IMR-90 (cell line): ENCODE measurements at regions not wholly inside any gene's neighbourhood (a gene's known extent, or its start where the extent isn't known, plus 50 kb on each side); places are given as distances from the start of the nearest gene placed in this dataset.

Experiments used
- CEBPB ChIP-seq: IDR thresholded peaks from 2 replicates; pipeline ENCODE4 v1.6.1; 2012; ENCODE audit warnings: low read depth, low read length, improper control_type of control experiment
- CHD1 ChIP-seq: IDR thresholded peaks from 2 replicates; pipeline ENCODE4 v1.6.1; 2012; ENCODE audit warnings: low read depth, low read length, improper control_type of control experiment
- FOS ChIP-seq: fragments of 150-350 bp; IDR thresholded peaks from 2 replicates; pipeline ENCODE4 v1.6.1; 2016; ENCODE audit warnings: low read depth, low read length
- MAFK ChIP-seq: IDR thresholded peaks from 2 replicates; pipeline ENCODE4 v1.6.1; 2012; ENCODE audit warnings: low read depth, low read length, improper control_type of control experiment
- MAZ ChIP-seq: IDR thresholded peaks from 2 replicates; pipeline ENCODE4 v1.6.1; 2012; ENCODE audit warnings: low read depth, mild to moderate bottlenecking, low read length, improper control_type of control experiment, moderate library complexity, borderline replicate concordance
- MXI1 ChIP-seq: IDR thresholded peaks from 2 replicates; pipeline ENCODE4 v1.6.1; 2012; ENCODE audit warnings: low read depth, mild to moderate bottlenecking, low read length, moderate library complexity, borderline replicate concordance
- POLR2A ChIP-seq: IDR thresholded peaks from 2 replicates; pipeline ENCODE4 v1.6.1; 2012; ENCODE audit warnings: mild to moderate bottlenecking, low read depth, low read length
- RAD21 ChIP-seq: IDR thresholded peaks from 2 replicates; pipeline ENCODE4 v1.6.1; 2012; ENCODE audit warnings: low read length, improper control_type of control experiment
- RCOR1 ChIP-seq: IDR thresholded peaks from 2 replicates; pipeline ENCODE4 v1.6.1; 2012; ENCODE audit warnings: mild to moderate bottlenecking, low read length, improper control_type of control experiment; ENCODE audit not compliant: insufficient replicate concordance
- RFX5 ChIP-seq: IDR thresholded peaks from 2 replicates; pipeline ENCODE4 v1.8.0; 2012; ENCODE audit warnings: low read depth, mild to moderate bottlenecking, low read length, moderate library complexity
- SMC3 ChIP-seq: fragments of 150-350 bp; IDR thresholded peaks from 2 replicates; pipeline ENCODE4 v1.6.1; 2016; ENCODE audit warnings: low read depth, mild to moderate bottlenecking, antibody characterized with exemption, low read length, moderate library complexity
- TF ChIP-seq, protein P1 (sequence below): conservative IDR thresholded peaks from 2 replicates; pipeline ENCODE4 v1.5.1; 2012; ENCODE audit warnings: mild to moderate bottlenecking, low read depth, low read length, improper control_type of control experiment
- TF ChIP-seq, protein P2 (sequence below): fragments of 150-350 bp; IDR thresholded peaks from 2 replicates; pipeline ENCODE4 v1.6.1; 2016; ENCODE audit warnings: low read depth, mild to moderate bottlenecking, low read length, moderate library complexity, borderline replicate concordance
- TF ChIP-seq, protein P3 (sequence below): fragments of 150-350 bp; IDR thresholded peaks from 2 replicates; pipeline ENCODE4 v1.6.1; 2017; ENCODE audit warnings: mild to moderate bottlenecking, antibody characterized with exemption, low read length, low read depth

DNA sequence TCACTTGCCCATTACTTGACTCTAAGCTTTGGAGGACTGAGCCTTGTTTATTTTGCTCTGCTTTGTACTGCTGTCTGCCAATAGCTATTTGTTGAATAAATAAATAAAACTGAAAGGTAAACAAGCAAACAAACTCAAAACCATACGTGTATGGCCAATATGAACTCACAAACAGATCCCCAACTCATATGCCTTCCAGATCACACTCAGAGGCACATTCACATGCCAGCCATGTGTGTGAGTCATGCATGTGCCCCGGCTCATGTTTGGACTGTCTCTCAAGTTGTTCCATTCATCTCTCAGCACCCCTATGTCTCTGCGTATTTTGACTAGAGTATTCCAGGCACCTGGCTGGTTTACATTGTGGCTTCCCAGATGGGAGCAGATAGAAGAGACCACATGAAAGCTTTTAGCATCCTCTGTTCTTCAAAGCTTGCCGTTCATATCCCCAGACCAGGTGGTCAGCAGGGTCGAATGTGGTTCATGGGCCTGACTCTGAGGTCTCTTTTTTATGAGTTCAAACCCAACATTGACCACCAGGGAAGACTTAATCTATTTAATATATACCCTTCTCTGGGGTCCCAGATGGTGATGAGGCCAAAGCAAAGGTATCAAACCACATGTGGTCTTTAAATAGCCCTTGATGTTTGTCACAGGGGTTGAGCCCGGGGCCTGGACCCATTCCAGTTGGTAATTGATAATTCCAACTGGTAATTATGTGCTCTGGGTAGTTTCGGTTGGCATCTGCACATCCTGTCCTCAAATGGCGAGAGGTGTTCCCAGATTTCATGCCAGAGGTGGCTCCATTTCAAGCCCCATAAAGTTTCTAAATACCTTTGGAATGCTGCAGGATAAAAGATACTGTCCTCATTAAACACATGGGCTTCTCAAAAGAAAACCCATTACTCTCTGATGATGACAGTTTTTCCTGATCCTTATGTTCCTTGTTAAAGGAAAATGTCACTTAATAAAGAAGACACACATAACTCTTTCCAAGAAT lies 287.3 kb upstream of the MAF start:
- TF ChIP-seq, protein P1, sequence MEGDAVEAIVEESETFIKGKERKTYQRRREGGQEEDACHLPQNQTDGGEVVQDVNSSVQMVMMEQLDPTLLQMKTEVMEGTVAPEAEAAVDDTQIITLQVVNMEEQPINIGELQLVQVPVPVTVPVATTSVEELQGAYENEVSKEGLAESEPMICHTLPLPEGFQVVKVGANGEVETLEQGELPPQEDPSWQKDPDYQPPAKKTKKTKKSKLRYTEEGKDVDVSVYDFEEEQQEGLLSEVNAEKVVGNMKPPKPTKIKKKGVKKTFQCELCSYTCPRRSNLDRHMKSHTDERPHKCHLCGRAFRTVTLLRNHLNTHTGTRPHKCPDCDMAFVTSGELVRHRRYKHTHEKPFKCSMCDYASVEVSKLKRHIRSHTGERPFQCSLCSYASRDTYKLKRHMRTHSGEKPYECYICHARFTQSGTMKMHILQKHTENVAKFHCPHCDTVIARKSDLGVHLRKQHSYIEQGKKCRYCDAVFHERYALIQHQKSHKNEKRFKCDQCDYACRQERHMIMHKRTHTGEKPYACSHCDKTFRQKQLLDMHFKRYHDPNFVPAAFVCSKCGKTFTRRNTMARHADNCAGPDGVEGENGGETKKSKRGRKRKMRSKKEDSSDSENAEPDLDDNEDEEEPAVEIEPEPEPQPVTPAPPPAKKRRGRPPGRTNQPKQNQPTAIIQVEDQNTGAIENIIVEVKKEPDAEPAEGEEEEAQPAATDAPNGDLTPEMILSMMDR: no peak
- TF ChIP-seq POLR2A: no peak
- no peak for TF ChIP-seq RCOR1
- no peak for TF ChIP-seq FOS
- TF ChIP-seq, protein P2, sequence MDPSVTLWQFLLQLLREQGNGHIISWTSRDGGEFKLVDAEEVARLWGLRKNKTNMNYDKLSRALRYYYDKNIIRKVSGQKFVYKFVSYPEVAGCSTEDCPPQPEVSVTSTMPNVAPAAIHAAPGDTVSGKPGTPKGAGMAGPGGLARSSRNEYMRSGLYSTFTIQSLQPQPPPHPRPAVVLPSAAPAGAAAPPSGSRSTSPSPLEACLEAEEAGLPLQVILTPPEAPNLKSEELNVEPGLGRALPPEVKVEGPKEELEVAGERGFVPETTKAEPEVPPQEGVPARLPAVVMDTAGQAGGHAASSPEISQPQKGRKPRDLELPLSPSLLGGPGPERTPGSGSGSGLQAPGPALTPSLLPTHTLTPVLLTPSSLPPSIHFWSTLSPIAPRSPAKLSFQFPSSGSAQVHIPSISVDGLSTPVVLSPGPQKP: no peak
- TF ChIP-seq CEBPB: no peak
- no peak for TF ChIP-seq SMC3
- no peak for TF ChIP-seq RFX5
- no peak for TF ChIP-seq MAFK
- TF ChIP-seq CHD1: no peak
- TF ChIP-seq, protein P3, sequence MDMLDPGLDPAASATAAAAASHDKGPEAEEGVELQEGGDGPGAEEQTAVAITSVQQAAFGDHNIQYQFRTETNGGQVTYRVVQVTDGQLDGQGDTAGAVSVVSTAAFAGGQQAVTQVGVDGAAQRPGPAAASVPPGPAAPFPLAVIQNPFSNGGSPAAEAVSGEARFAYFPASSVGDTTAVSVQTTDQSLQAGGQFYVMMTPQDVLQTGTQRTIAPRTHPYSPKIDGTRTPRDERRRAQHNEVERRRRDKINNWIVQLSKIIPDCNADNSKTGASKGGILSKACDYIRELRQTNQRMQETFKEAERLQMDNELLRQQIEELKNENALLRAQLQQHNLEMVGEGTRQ: no peak
- TF ChIP-seq MXI1: no peak
- TF ChIP-seq MAZ: no peak
- no peak for TF ChIP-seq RAD21
